ENCODE measurements at regions not wholly inside any gene's neighbourhood (a gene's known extent, or its start where the extent isn't known, plus 50 kb on each side); places are given as distances from the start of the nearest gene placed in this dataset.

GRCh38 chrX:87310780-87311179 lies 206.8 kb upstream of the KLHL4 start:
- H3K27me3 ChIP-seq = no peaks in the 10 kb centered on the region
- H3K4me2 ChIP-seq = no peak overlapping the region
- TF ChIP-seq EZH2phosphoT487 (IDR thresholded peaks at IDR 0.05; ENCODE audit: low read depth, severe bottlenecking, unreplicated experiment) = no peak
- TF ChIP-seq CTCF (IDR thresholded peaks at IDR 0.05; ENCODE audit: poor library complexity) = no peak
- no peak for TF ChIP-seq EZH2 (IDR thresholded peaks at IDR 0.05; ENCODE audit: borderline replicate concordance)
- WGBS (ENCODE audit: low lambda C conversion rate, missing lambda C conversion rate) = 47% methylated on average over 1 of the region's 1 CpG
- no peak overlapping the region for H3K4me3 ChIP-seq
- no peaks in the 10 kb centered on the region for H3K36me3 ChIP-seq (replicated peaks; ENCODE audit: insufficient read depth, low read depth)
- H3K79me2 ChIP-seq = no peaks in the 10 kb centered on the region
- H3K4me1 ChIP-seq (ENCODE audit: insufficient read depth) = no peaks in the 10 kb centered on the region
- no peaks in the 10 kb centered on the region for H3K9me3 ChIP-seq (ENCODE audit: low read depth)
- H3K27ac ChIP-seq = no peak overlapping the region
- no peak overlapping the region for H2AFZ ChIP-seq
- no peaks in the 10 kb centered on the region for H3K9me2 ChIP-seq (replicated peaks; ENCODE audit: insufficient read depth)
- no peak for DNase-seq (ENCODE audit: low spot score)
- H4K20me1 ChIP-seq (ENCODE audit: insufficient read depth, poor library complexity, severe bottlenecking) = no peaks in the 10 kb centered on the region

GRCh38 chrX:87327267-87327666 lies 190.3 kb upstream of the KLHL4 start:
- no peaks in the 10 kb centered on the region for H3K36me3 ChIP-seq (replicated peaks; ENCODE audit: insufficient read depth, low read depth)
- no peaks in the 10 kb centered on the region for H3K79me2 ChIP-seq
- H3K27ac ChIP-seq = no peak overlapping the region
- H3K4me1 ChIP-seq (ENCODE audit: insufficient read depth) = no peaks in the 10 kb centered on the region
- no peaks in the 10 kb centered on the region for H3K9me2 ChIP-seq (replicated peaks; ENCODE audit: insufficient read depth)
- no peak overlapping the region for H2AFZ ChIP-seq
- TF ChIP-seq CTCF (IDR thresholded peaks at IDR 0.05; ENCODE audit: poor library complexity) (no peak), EZH2 (IDR thresholded peaks at IDR 0.05; ENCODE audit: borderline replicate concordance) (no peak), EZH2phosphoT487 (IDR thresholded peaks at IDR 0.05; ENCODE audit: low read depth, severe bottlenecking, unreplicated experiment) (no peak)
- H3K9me3 ChIP-seq (ENCODE audit: low read depth) = no peaks in the 10 kb centered on the region
- H3K4me2 ChIP-seq = no peak overlapping the region
- no peak for DNase-seq (ENCODE audit: low spot score)
- no peaks in the 10 kb centered on the region for H3K27me3 ChIP-seq
- 85% methylated on average over 2 of the region's 2 CpGs for WGBS (ENCODE audit: low lambda C conversion rate, missing lambda C conversion rate)
- H4K20me1 ChIP-seq (ENCODE audit: insufficient read depth, poor library complexity, severe bottlenecking) = no peaks in the 10 kb centered on the region
- no peak overlapping the region for H3K4me3 ChIP-seq

- no peaks in the 10 kb centered on the region for H3K9me3 ChIP-seq (ENCODE audit: low read depth)
- DNase-seq (ENCODE audit: low spot score) = no peak
- H3K4me1 ChIP-seq (ENCODE audit: insufficient read depth) = no peaks in the 10 kb centered on the region
- no peaks in the 10 kb centered on the region for H3K79me2 ChIP-seq
- TF ChIP-seq CTCF (IDR thresholded peaks at IDR 0.05; ENCODE audit: poor library complexity) (no peak), EZH2 (IDR thresholded peaks at IDR 0.05; ENCODE audit: borderline replicate concordance) (no peak), EZH2phosphoT487 (IDR thresholded peaks at IDR 0.05; ENCODE audit: low read depth, severe bottlenecking, unreplicated experiment) (no peak)
- no peaks in the 10 kb centered on the region for H3K9me2 ChIP-seq (replicated peaks; ENCODE audit: insufficient read depth)
- H2AFZ ChIP-seq = no peak overlapping the region
- no peaks in the 10 kb centered on the region for H3K36me3 ChIP-seq (replicated peaks; ENCODE audit: insufficient read depth, low read depth)
- no peak overlapping the region for H3K4me3 ChIP-seq
- no peak overlapping the region for H3K4me2 ChIP-seq
- no peaks in the 10 kb centered on the region for H4K20me1 ChIP-seq (ENCODE audit: insufficient read depth, poor library complexity, severe bottlenecking)
- H3K27me3 ChIP-seq = no peaks in the 10 kb centered on the region
- 50% methylated on average over 1 of the region's 1 CpG for WGBS (ENCODE audit: low lambda C conversion rate, missing lambda C conversion rate)
- no peak overlapping the region for H3K27ac ChIP-seq
Observed at GRCh38 chrX:87337267-87337666, 180.3 kb upstream of the KLHL4 start.

GRCh38 chrX:87338510-87338909 lies 179.1 kb upstream of the KLHL4 start:
- no peaks in the 10 kb centered on the region for H4K20me1 ChIP-seq (ENCODE audit: insufficient read depth, poor library complexity, severe bottlenecking)
- H3K36me3 ChIP-seq (replicated peaks; ENCODE audit: insufficient read depth, low read depth) = no peaks in the 10 kb centered on the region
- no peaks in the 10 kb centered on the region for H3K79me2 ChIP-seq
- no peak overlapping the region for H2AFZ ChIP-seq
- no peak overlapping the region for H3K27ac ChIP-seq
- TF ChIP-seq EZH2 (IDR thresholded peaks at IDR 0.05; ENCODE audit: borderline replicate concordance) (no peak), CTCF (IDR thresholded peaks at IDR 0.05; ENCODE audit: poor library complexity) (peak; percentile 56)
- no peaks in the 10 kb centered on the region for H3K9me3 ChIP-seq (ENCODE audit: low read depth)
- peak; percentile 34 for DNase-seq (ENCODE audit: low spot score)
- H3K4me1 ChIP-seq (ENCODE audit: insufficient read depth) = no peaks in the 10 kb centered on the region
- H3K9me2 ChIP-seq (replicated peaks; ENCODE audit: insufficient read depth) = no peaks in the 10 kb centered on the region
- no peaks in the 10 kb centered on the region for H3K27me3 ChIP-seq
- H3K4me2 ChIP-seq = no peak overlapping the region
- H3K4me3 ChIP-seq = no peak overlapping the region

All from hepatocyte (in vitro differentiated cells).